Cardiac muscle cell (in vitro differentiated cells and primary cell): ENCODE measurements at regions not wholly inside any gene's neighbourhood (a gene's known extent, or its start where the extent isn't known, plus 50 kb on each side); places are given as distances from the start of the nearest gene placed in this dataset.

Experiments used
- DNase-seq, 2 donors: peaks; one replicate each; pipeline versions ENCODE4 v3.0.0 to v3.0.0-alpha.2; 2010 to 2017; ENCODE audit warnings: low read depth in 1 of 2, low spot score in 1 of 2
- H3K27ac ChIP-seq: fragments of 200-600 bp; sonication (generic); 2 replicates; pipeline ENCODE4 v1.5.1; 2016
- H3K27me3 ChIP-seq: fragments of 200-600 bp; sonication (generic); 2 replicates; pipeline ENCODE4 v1.6.0; 2016; ENCODE audit warnings: control low read depth
- H3K36me3 ChIP-seq: fragments of 200-600 bp; sonication (generic); 2 replicates; pipeline ENCODE4 v1.5.1; 2016; ENCODE audit warnings: control low read depth
- H3K4me1 ChIP-seq: fragments of 200-600 bp; sonication (generic); 2 replicates; pipeline ENCODE4 v1.8.1; 2017; ENCODE audit warnings: low read depth, mild to moderate bottlenecking, mixed run types
- H3K4me3 ChIP-seq: fragments of 200-600 bp; sonication (generic); 2 replicates; pipeline ENCODE4 v1.5.1; 2016; ENCODE audit warnings: mild to moderate bottlenecking
- H3K9me3 ChIP-seq: fragments of 200-600 bp; sonication (generic); 2 replicates; pipeline ENCODE4 v1.5.1; 2017; ENCODE audit warnings: low read depth, mild to moderate bottlenecking, control low read depth
- TF ChIP-seq, protein P1 (sequence below): IDR thresholded peaks from 2 replicates; pipeline ENCODE4 v1.5.1; 2012; ENCODE audit warnings: low read depth, mild to moderate bottlenecking, low read length

DNA sequence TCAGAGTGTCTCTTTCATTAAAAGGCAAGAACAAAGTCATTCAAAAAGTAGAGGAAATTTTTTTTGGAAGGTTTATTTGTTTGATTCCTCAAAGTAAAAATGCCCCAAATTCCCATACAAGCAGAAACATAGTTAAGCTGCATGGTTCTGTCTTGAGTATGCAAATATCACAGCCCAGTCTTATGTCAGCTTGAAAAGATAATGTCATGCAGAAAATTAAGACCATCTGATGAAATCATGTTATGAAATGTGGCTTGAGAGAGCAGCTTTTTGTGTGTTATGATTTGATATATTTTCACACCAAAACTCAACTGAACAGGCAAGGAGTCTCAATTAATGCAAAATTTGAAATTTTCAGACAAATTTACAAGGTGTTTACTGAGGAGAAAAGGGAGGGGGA lies 411.0 kb downstream of the LMO4 start:
- H3K36me3 ChIP-seq, result no peaks in the 10 kb centered on the region
- no peaks in the 10 kb centered on the region for H3K27me3 ChIP-seq
- H3K9me3 ChIP-seq, result no peaks in the 10 kb centered on the region
- no peak overlapping the region for H3K4me3 ChIP-seq
- no peak overlapping the region for H3K27ac ChIP-seq
- H3K4me1 ChIP-seq, result no peaks in the 10 kb centered on the region
- DNase-seq, result no peak
- TF ChIP-seq, protein P1, sequence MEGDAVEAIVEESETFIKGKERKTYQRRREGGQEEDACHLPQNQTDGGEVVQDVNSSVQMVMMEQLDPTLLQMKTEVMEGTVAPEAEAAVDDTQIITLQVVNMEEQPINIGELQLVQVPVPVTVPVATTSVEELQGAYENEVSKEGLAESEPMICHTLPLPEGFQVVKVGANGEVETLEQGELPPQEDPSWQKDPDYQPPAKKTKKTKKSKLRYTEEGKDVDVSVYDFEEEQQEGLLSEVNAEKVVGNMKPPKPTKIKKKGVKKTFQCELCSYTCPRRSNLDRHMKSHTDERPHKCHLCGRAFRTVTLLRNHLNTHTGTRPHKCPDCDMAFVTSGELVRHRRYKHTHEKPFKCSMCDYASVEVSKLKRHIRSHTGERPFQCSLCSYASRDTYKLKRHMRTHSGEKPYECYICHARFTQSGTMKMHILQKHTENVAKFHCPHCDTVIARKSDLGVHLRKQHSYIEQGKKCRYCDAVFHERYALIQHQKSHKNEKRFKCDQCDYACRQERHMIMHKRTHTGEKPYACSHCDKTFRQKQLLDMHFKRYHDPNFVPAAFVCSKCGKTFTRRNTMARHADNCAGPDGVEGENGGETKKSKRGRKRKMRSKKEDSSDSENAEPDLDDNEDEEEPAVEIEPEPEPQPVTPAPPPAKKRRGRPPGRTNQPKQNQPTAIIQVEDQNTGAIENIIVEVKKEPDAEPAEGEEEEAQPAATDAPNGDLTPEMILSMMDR, result no peak

DNA sequence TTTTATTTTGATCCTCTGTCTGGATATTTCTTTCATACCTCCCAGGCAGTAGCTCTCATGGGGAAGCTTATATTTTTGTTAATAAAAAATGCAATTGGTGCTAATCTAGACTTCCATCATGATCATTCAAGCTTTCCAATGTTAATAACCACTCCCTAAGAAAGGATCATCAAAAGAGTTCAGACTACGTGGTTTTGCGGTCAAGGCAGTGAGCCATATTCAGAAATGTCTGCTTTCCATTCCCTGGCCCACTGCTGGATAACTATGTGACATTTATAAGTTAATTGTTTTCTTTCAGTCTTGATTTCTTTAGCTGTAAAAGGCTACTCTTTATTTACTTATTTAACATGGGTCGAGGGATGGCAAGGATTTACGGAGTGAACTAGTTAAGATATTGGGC lies 414.6 kb downstream of the LMO4 start:
- Histone ChIP-seq H3K36me3 (no peaks in the 10 kb centered on the region), H3K4me3 (no peak overlapping the region), H3K9me3 (no peaks in the 10 kb centered on the region), H3K27ac (no peak overlapping the region), H3K4me1 (no peaks in the 10 kb centered on the region), H3K27me3 (no peaks in the 10 kb centered on the region)
- TF ChIP-seq, protein P1, result no peak
- no peak for DNase-seq

DNA sequence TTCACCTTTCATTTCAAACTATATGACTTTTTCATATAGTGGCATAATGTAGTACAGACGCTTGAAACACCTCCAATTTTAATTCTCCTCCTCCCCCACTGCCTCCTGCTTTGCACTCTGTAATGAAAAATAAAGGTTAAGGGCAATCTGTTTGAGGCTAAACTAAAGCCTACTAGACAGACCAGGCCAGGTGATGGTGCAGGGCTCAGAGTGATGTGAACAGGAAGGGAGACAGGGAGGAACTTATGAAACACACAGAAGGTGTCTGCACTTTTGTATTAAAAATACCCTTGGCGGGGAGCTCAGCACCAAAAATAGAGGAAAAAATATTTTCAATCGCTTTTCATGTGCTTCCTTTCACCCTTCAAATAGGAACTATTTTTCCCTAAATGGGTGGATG lies 415.4 kb downstream of the LMO4 start:
- no peak for DNase-seq
- Histone ChIP-seq H3K27ac (no peak overlapping the region), H3K27me3 (no peaks in the 10 kb centered on the region), H3K9me3 (no peaks in the 10 kb centered on the region), H3K4me3 (no peak overlapping the region), H3K36me3 (no peaks in the 10 kb centered on the region), H3K4me1 (no peaks in the 10 kb centered on the region)
- TF ChIP-seq, protein P1, result no peak

DNA sequence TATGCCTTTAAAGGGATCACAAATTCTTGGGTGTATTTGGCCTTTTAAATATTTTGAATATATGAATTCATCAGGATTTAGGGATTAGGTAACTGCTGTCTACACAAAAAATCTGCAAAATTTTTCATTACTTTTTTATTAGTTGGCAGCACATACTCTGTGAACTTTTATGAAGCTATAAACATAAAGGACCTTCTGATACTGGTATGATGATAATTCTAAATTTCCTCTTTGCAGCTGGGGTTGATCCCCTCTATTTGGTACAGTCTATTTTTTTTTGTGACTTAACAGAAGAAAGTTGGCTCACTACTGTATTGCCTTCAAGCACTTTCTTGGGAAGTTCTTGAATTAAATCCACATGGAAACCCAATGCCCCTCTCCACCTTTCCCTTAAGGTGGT lies 416.1 kb downstream of the LMO4 start:
- H3K27me3 ChIP-seq, result no peaks in the 10 kb centered on the region
- TF ChIP-seq, protein P1, result no peak
- H3K27ac ChIP-seq, result no peak overlapping the region
- no peaks in the 10 kb centered on the region for H3K9me3 ChIP-seq
- no peaks in the 10 kb centered on the region for H3K36me3 ChIP-seq
- no peaks in the 10 kb centered on the region for H3K4me1 ChIP-seq
- DNase-seq, result no peak
- H3K4me3 ChIP-seq, result no peak overlapping the region

DNA sequence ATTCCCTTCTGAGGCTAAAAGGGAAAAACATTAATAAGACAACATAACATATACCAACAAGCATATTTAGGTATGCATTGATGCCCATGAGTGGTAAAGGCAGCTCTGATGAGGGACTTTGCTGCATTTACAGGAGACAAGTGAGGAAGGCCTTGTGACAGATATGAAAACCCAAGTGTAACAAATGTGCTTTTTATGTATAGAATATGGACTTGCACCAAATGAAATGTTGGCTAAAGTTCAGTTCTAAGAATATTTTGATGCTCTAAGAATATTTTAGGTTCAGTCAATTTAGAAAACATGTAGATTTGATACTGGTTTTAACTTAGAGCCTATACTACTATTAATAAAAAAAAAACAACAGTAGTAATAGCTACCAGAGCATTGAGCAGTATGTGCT lies 424.7 kb downstream of the LMO4 start:
- no peaks in the 10 kb centered on the region for H3K27me3 ChIP-seq
- H3K36me3 ChIP-seq, result no peaks in the 10 kb centered on the region
- H3K4me3 ChIP-seq, result no peak overlapping the region
- H3K4me1 ChIP-seq, result no peaks in the 10 kb centered on the region
- no peak overlapping the region for H3K27ac ChIP-seq
- no peak for DNase-seq
- TF ChIP-seq, protein P1, result no peak
- no peaks in the 10 kb centered on the region for H3K9me3 ChIP-seq

DNA sequence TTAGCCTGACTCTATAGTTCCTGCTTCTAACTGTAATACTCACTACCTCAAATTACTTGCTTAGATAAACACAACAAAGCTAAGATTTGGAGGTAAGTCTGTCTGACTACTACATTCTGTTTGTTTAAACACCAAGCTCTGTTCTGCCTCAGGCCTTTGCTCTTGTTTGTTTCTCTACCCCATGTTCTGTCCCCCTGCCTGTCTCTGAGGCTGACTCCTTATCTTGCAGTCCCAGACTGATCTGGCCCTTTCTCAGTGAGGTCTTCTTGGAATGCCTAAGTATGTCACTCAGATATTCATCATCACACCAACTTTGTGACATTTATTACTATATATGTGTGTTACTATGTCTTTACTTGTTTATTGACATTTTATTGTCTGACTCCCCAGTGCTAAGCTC lies 425.5 kb downstream of the LMO4 start:
- Histone ChIP-seq H3K4me3 (no peak overlapping the region), H3K4me1 (no peaks in the 10 kb centered on the region), H3K27ac (no peak overlapping the region), H3K36me3 (no peaks in the 10 kb centered on the region), H3K27me3 (no peaks in the 10 kb centered on the region), H3K9me3 (no peaks in the 10 kb centered on the region)
- TF ChIP-seq, protein P1, result no peak
- DNase-seq, result no peak
